ENCODE measurements at regions not wholly inside any gene's neighbourhood (a gene's known extent, or its start where the extent isn't known, plus 50 kb on each side); places are given as distances from the start of the nearest gene placed in this dataset.
"Not testable (repeated sequence)": the region's sequence is repeated elsewhere in the genome, so short reads cannot be mapped to it uniquely, and the experiment has no call there.

GRCh38 chr14:66315548-66315947 is 170.6 kb upstream of the CCDC196 start:
- intact Hi-C loops (cut with DNase I), result no loop called here
- TF ChIP-seq POLR2A (IDR thresholded peaks at IDR 0.05) (no peak), POLR2AphosphoS5 (IDR thresholded peaks at IDR 0.05) (no peak), CTCF (IDR thresholded peaks at IDR 0.05) (no peak)
- H3K27ac ChIP-seq, result no peak overlapping the region
- no peaks in the 10 kb centered on the region for H3K27me3 ChIP-seq (replicated peaks; ENCODE audit: insufficient read depth)
- no peaks in the 10 kb centered on the region for H3K36me3 ChIP-seq
- H3K4me3 ChIP-seq, result no peak overlapping the region
- no peaks in the 10 kb centered on the region for H3K9me3 ChIP-seq
- 79% methylated on average over 1 of the region's 1 CpG for WGBS
- no peaks in the 10 kb centered on the region for H3K4me1 ChIP-seq (replicated peaks)
- DNase-seq (ENCODE audit: low spot score), result no peak

- no peaks in the 10 kb centered on the region for H3K9me3 ChIP-seq
- no peaks in the 10 kb centered on the region for H3K4me1 ChIP-seq (replicated peaks)
- intact Hi-C loops (cut with DNase I), result no loop called here
- H3K36me3 ChIP-seq, result no peaks in the 10 kb centered on the region
- WGBS, result 100% methylated on average over 1 of the region's 1 CpG
- no peak for DNase-seq (ENCODE audit: low spot score)
- no peak for TF ChIP-seq CTCF (IDR thresholded peaks at IDR 0.05)
- no peak for TF ChIP-seq POLR2A (IDR thresholded peaks at IDR 0.05)
- TF ChIP-seq POLR2AphosphoS5 (IDR thresholded peaks at IDR 0.05), result no peak
- no peak overlapping the region for H3K27ac ChIP-seq
- H3K4me3 ChIP-seq, result no peak overlapping the region
- no peaks in the 10 kb centered on the region for H3K27me3 ChIP-seq (replicated peaks; ENCODE audit: insufficient read depth)
Observed at GRCh38 chr14:66322564-66322963, 163.6 kb upstream of the CCDC196 start.

- Histone ChIP-seq H3K4me1 (replicated peaks) (no peaks in the 10 kb centered on the region), H3K4me3 (no peak overlapping the region), H3K36me3 (no peaks in the 10 kb centered on the region), H3K27me3 (replicated peaks; ENCODE audit: insufficient read depth) (no peaks in the 10 kb centered on the region), H3K27ac (no peak overlapping the region), H3K9me3 (no peaks in the 10 kb centered on the region)
- WGBS, result 69% methylated on average over 4 of the region's 4 CpGs
- no peak for DNase-seq (ENCODE audit: low spot score)
- TF ChIP-seq CTCF (IDR thresholded peaks at IDR 0.05) (no peak), POLR2A (IDR thresholded peaks at IDR 0.05) (no peak), POLR2AphosphoS5 (IDR thresholded peaks at IDR 0.05) (no peak)
- intact Hi-C loops (cut with DNase I), result no loop called here
Observed at GRCh38 chr14:66330228-66330627, 155.9 kb upstream of the CCDC196 start.

GRCh38 chr14:66330916-66331315 is 155.3 kb upstream of the CCDC196 start:
- Histone ChIP-seq H3K36me3 (no peaks in the 10 kb centered on the region), H3K4me3 (no peak overlapping the region), H3K27ac (no peak overlapping the region), H3K4me1 (replicated peaks) (no peaks in the 10 kb centered on the region), H3K27me3 (replicated peaks; ENCODE audit: insufficient read depth) (no peaks in the 10 kb centered on the region), H3K9me3 (no peaks in the 10 kb centered on the region)
- no peak for TF ChIP-seq POLR2AphosphoS5 (IDR thresholded peaks at IDR 0.05)
- TF ChIP-seq CTCF (IDR thresholded peaks at IDR 0.05), result no peak
- no peak for TF ChIP-seq POLR2A (IDR thresholded peaks at IDR 0.05)
- intact Hi-C loops (cut with DNase I), result no loop called here
- DNase-seq (ENCODE audit: low spot score), result no peak

- H3K9me3 ChIP-seq; H3K4me1 ChIP-seq (replicated peaks); H3K4me3 ChIP-seq; intact Hi-C loops (cut with DNase I); H3K27me3 ChIP-seq (replicated peaks; ENCODE audit: insufficient read depth); DNase-seq (ENCODE audit: low spot score); H3K36me3 ChIP-seq; H3K27ac ChIP-seq: not testable (repeated sequence)
- 72% methylated on average over 3 of the region's 3 CpGs for WGBS
Observed at GRCh38 chr14:66333293-66333692, 152.9 kb upstream of the CCDC196 start.
